Muscle of arm (tissue), 1 donor: ENCODE measurements at regions not wholly inside any gene's neighbourhood (a gene's known extent, or its start where the extent isn't known, plus 50 kb on each side); places are given as distances from the start of the nearest gene placed in this dataset.
A peak's percentile ranks its signal among the peaks of the same experiment; 100 is the strongest.
"Not testable (repeated sequence)": the region's sequence is repeated elsewhere in the genome, so short reads cannot be mapped to it uniquely, and the experiment has no call there.

Source experiments
- DNase-seq: peaks from one replicate; pipeline ENCODE4 v3.0.0-alpha.2; 2013

DNA sequence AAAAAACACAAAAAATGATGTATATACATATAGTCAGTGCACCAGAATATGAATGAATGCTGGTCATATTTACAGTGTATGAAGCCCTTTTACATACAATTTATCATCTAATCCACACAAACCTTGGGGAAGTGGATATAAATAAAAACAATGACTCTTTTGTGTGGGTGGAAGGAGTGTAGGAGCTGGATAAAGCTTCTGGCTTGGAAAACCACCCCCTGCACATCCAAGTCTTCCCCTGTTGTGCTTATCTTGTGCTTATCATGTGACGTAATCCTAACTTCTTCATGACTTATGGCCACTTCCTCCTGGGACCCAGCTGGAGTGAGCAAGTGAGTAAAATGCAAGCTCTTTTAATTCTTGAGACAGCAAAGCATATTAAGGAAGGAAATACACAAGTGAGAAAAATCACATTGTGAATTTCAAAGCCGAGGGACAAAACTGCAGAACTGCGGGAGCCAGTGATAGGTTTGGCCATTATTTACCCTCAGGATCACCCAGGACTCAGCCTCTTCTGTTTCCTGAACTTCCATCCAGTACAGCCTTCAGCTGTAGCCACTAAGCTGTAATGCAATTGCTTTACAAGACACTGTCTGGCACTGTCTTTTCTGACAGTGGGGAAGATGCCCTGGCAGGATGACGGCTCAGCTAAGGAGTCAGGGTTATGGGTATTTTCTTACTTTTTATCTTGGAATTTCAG, 104.0 kb upstream of the PPM1J start:
- DNase-seq = no peak

DNA sequence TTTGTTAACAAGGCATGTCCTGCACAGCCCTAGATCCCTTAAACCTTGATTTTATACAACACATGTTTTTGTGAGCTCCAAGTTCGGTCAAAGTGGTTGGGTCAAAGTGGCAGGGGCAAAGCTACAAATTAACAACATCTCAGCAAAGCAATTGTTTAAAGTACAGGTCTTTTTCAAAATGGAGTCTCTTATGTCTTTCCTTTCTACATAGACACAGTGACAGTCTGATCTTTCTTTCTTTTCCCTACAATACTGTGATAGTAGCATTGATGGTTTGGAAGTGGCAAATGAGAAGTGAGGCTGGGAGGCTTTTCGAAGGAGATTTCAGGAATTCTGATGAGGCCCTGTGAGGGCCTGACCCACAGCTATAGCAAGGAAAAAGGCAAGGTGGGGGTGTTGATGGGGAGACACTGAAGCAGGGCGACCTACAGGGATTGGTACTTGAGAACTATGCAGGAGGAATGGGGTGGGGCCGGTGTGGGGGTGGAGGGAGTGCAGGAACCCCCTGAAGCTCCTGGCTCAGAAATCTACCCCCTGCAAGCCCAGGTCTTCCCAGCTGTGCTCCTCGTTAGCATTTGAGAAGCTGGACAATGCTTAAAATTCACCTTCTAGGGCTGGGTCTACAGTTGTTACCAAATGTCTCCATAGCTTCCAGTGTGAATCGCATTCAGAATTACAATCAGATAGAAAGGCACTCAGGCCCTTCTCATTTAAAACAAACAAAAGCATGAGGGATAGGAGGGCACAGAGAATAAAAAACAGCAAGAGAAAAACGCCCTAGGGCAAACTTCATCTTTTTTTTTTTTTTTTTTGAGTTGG, 102.6 kb upstream of the PPM1J start:
- no peak for DNase-seq

- DNase-seq = no peak
Observed at GRCh38 chr1:112815376-112815775, 100.2 kb upstream of the PPM1J start.

- not testable (repeated sequence) for DNase-seq
Observed at GRCh38 chr1:112814645-112815044, 99.5 kb upstream of the PPM1J start.

DNA sequence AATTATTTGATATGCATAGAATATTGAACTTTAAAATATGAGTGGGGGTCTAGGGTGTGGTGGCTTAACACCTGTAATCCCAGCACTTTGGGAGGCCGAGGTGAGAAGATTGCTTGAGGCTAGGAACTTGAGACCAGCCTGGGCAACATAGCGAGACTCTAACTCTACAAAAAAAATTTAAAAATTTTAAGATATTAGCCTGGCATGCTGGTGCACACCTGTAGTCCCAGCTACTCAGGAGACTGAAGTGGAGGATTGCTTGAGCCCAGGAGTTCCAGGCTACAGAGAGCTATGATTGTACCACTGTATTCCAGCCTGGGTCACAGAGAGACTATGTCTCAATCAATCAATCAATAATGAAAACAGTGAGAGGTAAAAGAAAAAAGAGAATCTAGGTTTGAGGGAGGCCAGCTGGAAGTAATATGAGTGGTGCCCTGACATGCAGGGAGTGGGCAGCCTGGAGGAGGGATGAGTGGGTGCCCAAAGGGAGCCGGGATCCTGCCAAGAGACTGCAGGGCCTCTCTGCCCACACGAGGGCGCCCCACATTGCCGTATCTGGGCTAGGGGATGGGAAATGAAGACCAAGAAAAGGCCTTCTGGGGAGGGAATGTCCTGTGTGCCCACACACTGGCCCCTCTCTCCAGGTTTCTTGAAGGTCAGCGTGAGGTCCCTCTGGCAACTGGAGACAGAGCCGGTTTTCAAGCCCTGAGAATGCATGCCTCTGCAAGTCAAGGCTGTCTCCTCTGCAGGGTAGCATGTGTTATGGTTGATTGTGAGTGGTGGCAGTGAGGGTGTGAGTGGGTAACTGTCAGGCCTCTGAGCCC, 93.9 kb upstream of the PPM1J start:
- DNase-seq = peak; percentile 64

GRCh38 chr1:112807999-112808398, 92.9 kb upstream of the PPM1J start:
- no peak for DNase-seq

DNA sequence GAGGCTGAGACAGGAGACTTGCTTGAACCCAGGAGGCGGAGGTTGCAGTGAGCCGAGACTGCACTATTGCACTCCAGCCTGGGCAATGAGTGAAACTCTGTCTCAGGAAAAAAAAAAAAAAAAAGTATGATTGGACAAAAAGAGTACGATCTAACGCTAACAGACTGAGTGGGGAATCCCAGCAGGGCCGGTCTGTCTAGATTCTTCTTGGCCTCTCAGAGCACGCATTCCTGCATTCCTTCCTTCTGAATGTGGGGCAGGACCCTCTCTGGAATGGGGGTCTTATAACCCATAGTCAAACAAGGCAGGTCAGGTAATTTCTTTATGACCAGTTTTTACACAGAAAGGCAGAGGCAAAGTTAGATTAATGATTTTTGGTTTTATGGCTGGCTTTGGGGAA, 92.0 kb upstream of the PPM1J start:
- DNase-seq = no peak

GRCh38 chr1:112806090-112806642, 91.0 kb upstream of the PPM1J start:
- DNase-seq = no peak

DNA sequence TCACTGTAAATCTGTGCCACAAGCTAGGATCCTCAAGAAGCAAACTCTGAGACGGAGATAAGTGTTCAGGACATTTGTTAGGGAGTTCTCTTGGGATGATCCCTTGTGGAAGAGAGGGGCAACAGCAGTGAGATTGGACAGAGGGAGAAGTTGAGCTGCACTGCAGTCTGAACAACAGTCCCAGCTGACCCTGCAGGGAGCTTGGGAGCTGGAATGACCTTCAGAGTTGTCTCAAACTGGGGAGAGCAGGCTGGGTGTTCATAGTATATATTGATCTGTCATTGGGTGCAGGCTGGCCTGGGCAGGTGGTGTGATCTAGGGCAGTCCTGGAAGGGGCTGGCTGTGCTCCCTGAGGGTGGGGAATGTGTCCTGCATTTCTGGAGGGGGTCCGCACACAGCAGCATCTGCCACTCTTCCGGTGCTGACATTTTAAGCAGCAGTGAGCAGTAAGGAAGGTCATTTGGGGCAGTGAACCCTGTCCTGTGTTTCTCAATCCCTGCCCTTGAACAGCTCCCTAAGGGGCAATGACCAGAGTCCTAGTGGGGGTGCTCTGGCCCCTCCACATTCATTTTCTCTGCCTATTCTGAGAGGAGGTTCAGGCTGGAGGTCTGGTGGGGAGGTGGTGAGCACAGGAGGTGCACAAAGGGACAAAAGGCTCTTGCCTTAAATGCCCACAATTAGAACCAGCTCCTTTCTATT, 90.2 kb upstream of the PPM1J start:
- DNase-seq = no peak

DNA sequence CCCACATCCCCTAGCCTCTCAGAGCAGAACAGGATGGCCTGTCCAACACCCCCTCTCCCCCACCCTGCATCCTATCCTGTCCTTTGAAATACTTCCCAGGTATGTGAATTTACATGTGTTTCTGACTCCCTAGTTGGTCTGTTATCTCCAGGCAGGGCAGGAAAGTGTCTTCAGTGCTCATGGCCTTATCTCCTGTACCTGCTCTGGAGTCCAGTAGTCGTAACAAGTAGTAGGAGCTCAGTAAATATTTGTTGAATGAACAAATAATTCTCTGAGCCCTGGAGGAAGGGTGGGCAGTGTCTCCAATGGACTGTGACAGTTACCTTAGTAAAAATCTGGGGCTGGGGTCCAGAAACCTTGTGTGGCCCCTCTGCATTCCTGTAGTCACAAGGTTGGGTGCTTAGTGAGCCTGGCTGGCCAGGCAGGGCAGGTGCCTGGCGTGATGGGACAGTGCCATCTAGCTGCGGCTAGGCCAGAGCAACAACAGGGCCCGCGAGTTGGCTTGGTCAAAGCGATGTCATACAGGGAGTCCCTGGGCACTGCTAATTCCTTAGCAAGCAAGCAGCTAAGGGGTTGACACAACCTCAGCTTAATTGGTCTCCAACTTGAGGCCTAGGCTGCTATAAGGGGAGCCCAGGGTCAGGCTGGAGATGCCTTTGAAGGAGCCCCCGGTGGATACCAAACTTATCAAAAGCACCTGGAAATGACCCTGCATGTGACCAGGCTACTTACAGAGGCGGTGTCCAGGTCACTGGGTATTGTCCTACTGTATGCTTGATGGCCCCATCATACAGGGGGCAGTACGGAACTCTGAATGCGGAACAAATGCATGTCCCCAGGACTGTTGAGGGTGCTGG, 89.0 kb upstream of the PPM1J start:
- peak; percentile 46 for DNase-seq

GRCh38 chr1:112800289-112800688, 85.2 kb upstream of the PPM1J start:
- peak; percentile 16 for DNase-seq

- no peak for DNase-seq
Observed at GRCh38 chr1:112798292-112798691, 83.2 kb upstream of the PPM1J start.

DNA sequence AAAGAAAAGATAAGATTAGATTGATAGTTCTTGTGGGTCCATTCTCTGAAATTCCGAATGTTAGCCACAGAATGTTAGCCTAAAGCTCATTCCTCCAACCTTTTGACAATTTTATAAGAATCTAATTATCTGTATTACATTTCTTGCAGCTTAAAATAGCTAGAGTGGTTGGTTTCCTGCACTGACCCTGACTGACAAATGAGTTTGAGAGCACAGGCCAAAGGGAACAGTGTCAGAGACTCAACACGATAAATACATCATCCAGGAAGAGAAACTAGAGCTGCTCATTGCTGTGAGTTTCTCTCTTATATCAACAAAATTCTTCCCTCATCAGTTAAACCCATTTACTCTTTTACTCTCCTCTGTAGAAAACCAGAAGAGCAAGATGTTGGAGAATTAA, 82.1 kb upstream of the PPM1J start:
- DNase-seq = no peak

DNA sequence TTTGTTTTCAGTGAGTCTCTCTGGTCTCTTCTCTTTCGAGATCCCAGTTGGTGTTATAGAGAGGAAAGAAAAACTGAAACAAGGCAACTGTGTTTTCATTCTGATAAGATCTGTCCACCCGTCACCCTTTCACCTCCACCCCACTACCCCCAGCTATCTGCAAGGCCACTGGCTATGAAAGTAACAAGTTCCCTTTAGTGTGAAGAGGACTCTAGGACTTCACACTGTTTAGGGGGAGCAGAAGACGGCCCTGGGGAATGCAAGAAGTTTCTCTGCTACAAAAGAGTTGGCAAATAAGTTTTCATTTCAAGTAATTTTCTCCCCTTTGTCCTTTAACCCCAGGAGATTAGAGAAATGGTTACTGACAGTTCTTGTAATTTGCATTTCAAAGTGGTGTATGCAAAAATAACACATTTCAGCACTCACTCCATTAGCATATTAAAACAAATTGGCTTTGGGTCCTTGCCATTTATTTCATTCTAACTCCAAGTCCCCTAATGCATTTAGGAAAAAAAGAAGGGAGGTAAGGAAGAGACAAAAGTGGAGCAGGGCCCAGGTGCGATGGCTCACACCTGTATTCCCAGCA, 79.6 kb upstream of the PPM1J start:
- no peak for DNase-seq

DNA sequence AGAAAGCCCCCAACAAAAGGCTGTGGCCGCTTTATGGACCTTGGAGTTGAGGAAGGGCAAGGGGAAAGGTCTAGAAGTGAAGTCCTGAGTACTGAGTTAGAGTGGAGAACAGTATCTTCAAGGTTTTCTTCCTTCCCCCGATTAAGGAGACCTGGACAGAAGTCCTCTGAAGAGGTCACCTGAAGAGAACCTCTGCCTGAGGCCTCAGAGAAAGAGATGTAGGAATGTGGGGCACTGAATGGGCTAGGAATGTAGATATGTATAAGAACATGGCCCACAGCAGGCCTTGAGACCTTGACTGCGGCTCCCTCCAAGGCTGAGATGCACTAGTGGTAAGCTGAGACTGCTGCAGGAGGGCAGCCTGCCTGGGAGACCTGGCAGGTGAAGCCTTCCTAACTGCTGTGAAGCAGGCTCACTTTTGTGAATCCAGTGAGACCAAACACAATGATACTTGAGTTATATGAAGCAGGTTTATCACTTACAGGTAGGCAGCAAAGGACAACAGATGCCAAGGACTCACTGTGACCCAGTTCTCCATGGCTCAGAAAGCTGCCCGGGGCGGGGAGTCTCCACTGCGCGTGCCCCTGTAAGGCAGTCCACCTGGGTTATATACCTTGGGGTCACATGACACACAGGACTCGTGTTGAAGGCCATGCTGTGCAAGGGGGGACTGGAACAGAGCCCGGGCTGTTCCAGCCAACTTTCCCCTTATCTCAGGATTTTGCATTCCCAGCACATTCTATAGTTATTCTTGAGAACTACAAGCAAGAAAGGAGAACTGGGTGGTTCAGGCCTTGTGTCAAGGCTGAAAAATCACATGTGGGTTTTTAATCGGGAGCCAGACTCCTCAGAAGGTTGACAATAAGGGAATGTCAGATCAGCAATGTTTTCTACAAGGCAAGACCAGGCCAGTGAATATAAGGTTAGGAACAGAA, 78.8 kb upstream of the PPM1J start:
- DNase-seq = no peak

GRCh38 chr1:112791723-112792104, 76.6 kb upstream of the PPM1J start:
- no peak for DNase-seq

DNA sequence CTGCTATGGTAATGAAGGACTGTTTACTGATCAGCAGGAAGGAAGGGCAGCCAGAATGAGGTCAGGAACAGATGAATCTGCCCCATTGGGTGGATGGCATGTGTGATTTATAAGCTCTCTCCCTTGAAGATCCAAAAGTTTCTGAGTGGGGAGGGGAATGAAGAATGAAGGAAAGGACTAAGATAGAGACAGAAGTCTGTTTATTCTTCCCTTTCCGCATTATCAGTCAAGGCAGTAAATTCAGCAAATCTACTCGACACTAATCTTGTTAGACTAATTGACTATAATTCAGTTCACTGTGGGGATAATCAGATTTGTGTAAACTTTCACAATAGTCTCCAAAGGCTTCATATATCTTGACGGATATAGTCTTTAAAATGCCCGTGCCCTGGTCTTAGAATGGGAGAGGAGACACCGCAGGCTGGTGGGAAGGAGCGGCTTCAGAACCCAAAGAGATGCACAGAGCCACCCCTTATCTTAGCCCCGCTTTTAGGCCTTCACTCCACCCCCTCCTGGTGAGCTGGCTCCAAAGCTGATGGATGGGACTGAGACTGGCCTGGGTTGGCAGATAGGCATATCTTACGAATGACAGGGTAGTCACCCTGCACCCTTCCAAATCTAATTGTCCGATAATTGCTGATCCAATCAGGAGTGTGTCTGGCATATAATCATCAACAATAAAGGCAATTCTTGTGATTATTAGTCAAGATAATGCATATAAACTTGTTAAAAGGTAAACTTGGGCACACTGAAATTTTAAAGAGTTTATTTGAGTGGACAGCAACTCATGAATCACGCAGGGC, 76.0 kb upstream of the PPM1J start:
- DNase-seq = no peak

DNA sequence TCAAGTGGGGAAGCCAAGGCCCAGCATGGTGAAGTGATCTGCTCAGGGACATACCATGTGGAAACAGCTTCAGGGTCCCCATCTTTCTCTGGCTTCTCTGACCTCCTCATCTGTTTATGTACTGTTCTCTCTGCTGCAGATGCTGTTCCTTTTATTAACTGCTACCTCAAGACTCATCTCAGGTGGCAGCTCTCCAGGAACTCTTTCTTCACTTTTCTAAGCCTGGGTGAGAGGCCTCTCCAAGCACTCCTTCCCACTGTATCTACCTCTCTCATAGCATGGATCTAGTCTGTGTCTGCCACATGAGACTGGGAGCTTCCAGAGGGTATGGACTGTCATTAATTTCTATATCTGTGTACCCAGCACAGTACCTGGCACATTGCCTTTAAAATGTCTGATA, 73.4 kb upstream of the PPM1J start:
- no peak for DNase-seq
